GM10248 (cell line): ENCODE measurements at regions not wholly inside any gene's neighbourhood (a gene's known extent, or its start where the extent isn't known, plus 50 kb on each side); places are given as distances from the start of the nearest gene placed in this dataset.

Experiments used
- CTCF ChIA-PET: fragments of 300-600 bp; sonication (Branson Sonifier 250); formaldehyde crosslinking; extraction: SDS; loops from one replicate; lab custom pipeline; 2021; ENCODE audit warnings: antibody characterized with exemption; lab: Yijun Ruan, JAX
- POLR2A ChIA-PET: fragments of 350-650 bp; sonication (Branson Sonifier 250); formaldehyde crosslinking; extraction: SDS; loops from one replicate; lab custom pipeline; 2020; ENCODE audit warnings: antibody characterized with exemption; lab: Yijun Ruan, JAX
- DNase-seq: peaks from one replicate; pipeline ENCODE4 v3.0.0; 2012; ENCODE audit errors: extremely low spot score
- CTCF ChIP-seq: IDR thresholded peaks from 2 replicates; pipeline ENCODE4 v1.5.1; 2012; ENCODE audit warnings: mild to moderate bottlenecking, low read depth; ENCODE audit errors: extremely low read depth, missing control alignments, control extremely low read depth

DNA sequence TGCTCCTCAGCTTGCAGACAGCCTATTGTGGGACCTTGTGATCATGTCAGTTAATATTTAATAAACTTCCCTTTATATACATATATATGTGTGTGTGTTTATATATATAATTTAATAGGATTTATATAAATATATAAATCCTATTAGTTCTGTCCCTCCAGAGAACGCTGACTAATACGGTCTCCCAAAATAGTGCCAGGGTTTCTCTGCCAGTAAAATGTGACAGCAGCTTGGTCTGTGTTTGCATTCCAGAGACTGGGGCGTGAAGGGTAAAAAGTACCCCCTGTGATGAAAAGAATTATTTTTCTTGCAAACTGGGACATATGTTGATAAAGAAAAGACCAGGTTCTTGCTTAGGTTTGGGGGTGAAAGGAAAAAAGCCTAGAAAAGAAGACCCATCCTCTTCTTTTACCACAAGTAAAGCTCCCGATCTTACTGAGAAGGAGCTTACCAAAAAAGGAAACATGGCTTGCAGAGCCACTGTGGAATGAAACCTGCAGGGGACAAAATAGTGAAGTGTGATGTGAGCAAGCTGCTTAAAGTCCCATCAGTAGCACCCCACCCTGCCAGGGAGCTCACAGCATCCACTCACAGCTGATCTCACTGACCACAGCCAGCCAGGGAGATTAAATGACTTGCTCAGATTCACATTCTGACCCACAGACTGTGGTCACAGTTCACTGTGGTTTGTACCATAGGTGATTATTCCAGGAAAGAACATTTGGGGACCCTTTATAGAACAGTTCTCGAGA lies 110.9 kb upstream of the RMP24 start:
- DNase-seq = no peak
- ChIA-PET CTCF (interaction anchor here (0.9 kb wide), 1 partner anchor 9 kb away, joined by 3 read pairs; no protein-coding TSS in a partner anchor), POLR2A (no interaction called here)
- TF ChIP-seq CTCF = no peak

- no peak for DNase-seq
- ChIA-PET POLR2A (no interaction called here), CTCF (interaction anchor here (0.9 kb wide), 1 partner anchor 9 kb away, joined by 3 read pairs; no protein-coding TSS in a partner anchor)
- TF ChIP-seq CTCF = no peak
Measured at GRCh38 chr18:35862119-35862640, 110.3 kb upstream of the RMP24 start.

DNA sequence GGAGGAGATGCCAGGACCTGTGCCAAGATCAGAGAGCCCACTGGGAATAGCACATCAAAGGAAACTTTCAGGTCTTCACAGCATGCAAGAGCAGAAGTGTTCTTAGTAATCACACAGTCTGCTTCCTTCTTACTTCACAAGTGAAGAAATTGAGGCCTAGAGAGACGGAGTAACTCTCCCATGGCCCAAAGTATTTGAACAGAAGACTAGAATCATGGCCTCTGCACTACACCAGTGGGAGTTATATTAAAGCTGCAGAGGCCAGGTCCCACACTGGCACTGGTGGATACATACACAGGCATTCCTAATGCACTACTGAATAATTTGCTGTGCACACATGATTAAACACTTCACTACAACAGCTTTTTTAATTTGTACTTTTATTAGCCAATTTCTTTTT lies 107.6 kb upstream of the RMP24 start:
- CTCF ChIA-PET = no interaction called here
- POLR2A ChIA-PET = no interaction called here
- TF ChIP-seq CTCF = no peak
- DNase-seq = no peak

DNA sequence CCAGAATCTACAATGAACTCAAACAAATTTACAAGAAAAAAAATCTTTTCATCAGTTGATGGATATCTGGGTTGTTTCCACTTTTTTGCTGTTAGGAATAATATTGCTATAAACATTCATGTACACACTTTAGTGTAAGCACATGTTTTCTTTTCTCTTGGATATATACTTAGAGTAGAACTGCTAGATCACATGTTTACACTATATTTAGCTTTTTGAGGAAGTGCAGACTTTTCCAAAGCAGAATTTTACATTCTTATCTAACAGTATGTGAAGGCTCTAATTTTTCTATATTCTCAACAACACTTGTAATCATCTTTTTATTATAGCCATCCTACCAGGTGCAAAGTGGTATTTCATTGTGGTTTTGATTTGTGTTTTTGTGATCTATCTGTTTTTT lies 103.6 kb upstream of the RMP24 start:
- no peak for TF ChIP-seq CTCF
- POLR2A ChIA-PET = no interaction called here
- no peak for DNase-seq
- CTCF ChIA-PET = interaction anchor here (2.1 kb wide), 1 partner anchor 113 kb away, joined by 4 read pairs; no protein-coding TSS in a partner anchor

GRCh38 chr18:35871337-35871736 lies 101.1 kb upstream of the RMP24 start:
- ChIA-PET CTCF (interaction anchor here (0.8 kb wide), 1 partner anchor 10 kb away, joined by 3 read pairs; no protein-coding TSS in a partner anchor), POLR2A (no interaction called here)
- DNase-seq = no peak
- TF ChIP-seq CTCF = no peak

DNA sequence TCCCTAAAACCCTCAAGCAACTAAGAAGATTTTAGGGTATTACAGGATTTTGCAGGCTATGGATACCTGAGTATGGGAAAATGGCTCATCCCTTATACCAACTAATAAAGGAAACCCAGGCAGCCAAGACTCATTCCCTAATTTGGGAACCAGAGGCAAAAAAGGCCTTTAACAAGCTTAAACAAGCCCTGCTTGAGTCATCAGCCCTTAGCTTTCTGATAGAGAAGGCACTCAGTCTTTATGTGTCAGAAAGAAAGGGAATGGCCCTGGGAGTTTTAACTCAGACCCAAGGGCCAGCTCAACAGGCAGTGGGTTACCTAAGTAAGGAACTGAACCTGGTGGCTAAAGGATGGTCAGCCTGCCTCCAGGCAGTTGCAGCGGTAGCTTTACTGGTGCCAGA lies 96.9 kb upstream of the RMP24 start:
- CTCF ChIA-PET = interaction anchor here (1.3 to 1.6 kb wide), 4 partner anchors 12 to 33 kb away, joined by 3 to 5 read pairs (median 4); no protein-coding TSS in a partner anchor
- POLR2A ChIA-PET = no interaction called here
- no peak for TF ChIP-seq CTCF
- DNase-seq = no peak
